GM19468 (cell line): ENCODE measurements at regions not wholly inside any gene's neighbourhood (a gene's known extent, or its start where the extent isn't known, plus 50 kb on each side); places are given as distances from the start of the nearest gene placed in this dataset.
"Not testable (repeated sequence)": the region's sequence is repeated elsewhere in the genome, so short reads cannot be mapped to it uniquely, and the experiment has no call there.

Experiments used
- ATAC-seq: cut with Tn5 transposase; IDR thresholded peaks from one replicate; pipeline ENCODE4 v1.9.1; 2021; ENCODE audit warnings: mild to moderate bottlenecking, moderate library complexity, moderate number of reproducible peaks; ENCODE audit not compliant: unreplicated experiment; ENCODE audit errors: extremely low read depth

DNA sequence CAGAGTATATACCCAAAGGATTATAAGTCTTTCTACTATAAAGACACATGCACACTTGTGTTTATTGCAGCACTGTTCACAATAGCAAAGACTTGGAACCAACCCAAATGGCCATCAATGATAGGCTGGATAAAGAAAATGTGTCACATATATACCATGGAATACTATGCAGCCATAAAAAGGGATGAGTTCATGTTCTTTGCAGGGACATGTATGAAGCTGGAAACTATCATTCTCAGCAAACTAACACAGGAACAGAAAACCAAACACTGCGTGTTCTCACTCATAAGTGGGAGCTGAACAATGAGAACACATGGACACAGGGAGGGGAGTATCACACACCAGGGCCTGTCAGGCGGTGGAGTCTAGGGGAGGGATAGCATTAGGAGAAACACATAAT is 281.7 kb upstream of the MEF2C start:
- not testable (repeated sequence) for ATAC-seq

DNA sequence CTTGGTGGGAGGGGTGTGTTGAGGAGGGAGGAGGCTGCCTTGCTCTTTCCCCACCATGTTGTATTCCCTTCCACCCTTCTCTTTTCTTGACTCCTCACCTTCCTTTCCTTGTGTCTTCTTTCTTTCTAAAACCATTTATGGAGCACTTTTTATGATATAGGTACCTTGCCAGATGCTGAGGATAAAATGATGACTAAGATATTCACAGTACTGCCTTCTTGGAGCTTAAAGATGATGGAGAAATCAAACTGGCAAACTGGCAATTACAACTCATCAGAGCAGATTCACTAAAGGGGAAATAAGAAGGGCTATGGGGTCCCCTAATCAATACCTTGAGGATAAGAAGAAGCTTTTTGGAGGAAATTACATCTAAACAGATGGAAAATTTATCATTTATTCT is 273.2 kb upstream of the MEF2C start:
- no peak for ATAC-seq

DNA sequence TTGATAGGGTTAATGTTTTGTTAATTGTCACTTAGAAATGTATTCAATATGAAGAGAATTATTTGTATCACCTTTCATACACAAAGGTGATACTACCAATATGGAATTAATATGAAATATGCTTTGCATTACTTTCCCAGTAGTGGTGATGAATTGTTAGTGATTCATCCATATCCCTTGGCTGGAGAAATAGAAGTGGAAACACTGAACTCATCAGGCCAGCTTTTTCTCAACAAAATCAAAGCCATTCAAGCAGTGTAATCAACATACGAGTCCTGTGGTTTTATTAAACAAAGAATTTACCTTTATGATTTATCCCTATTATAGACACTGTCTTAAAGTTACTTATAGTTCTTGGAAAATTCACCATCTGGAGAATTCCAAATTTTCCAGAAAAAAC is 264.0 kb upstream of the MEF2C start:
- ATAC-seq = no peak

DNA sequence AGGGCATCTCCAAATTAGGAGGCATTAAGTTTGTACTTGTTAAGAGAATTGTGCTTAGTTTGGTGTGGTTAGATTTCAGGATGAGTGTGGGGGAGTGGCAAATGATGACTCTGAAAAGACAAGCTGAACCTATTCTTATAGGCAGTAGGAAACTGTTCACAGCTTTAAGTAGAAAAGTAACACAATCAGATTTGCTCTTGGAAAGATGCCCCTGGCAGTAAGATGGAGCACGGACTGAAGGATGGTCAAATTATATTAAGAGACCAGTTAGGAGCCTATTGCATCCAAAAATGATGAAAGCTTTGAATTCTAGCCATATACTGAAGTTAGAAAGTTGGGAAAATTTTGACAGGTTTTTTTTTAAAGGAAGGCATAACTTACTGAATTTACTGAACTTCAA is 254.2 kb upstream of the MEF2C start:
- no peak for ATAC-seq

DNA sequence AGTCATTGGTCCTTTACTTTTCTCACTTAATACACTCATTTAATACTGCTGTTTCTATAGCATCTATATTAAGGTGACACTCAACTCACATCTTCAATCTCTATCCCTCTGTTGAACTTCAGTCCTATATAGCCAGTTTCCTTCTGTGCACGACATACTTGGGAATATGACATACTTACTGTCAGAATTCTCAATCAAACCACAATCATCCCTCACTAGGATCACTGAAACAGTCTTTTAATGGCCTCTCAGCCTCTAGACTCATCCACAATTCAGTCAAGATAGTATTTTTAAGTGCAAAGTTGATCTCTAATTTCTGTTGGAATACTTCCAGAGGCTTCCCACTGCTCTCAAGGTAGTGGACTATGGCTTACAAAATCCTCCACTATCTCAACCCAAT is 251.0 kb upstream of the MEF2C start:
- ATAC-seq = no peak

DNA sequence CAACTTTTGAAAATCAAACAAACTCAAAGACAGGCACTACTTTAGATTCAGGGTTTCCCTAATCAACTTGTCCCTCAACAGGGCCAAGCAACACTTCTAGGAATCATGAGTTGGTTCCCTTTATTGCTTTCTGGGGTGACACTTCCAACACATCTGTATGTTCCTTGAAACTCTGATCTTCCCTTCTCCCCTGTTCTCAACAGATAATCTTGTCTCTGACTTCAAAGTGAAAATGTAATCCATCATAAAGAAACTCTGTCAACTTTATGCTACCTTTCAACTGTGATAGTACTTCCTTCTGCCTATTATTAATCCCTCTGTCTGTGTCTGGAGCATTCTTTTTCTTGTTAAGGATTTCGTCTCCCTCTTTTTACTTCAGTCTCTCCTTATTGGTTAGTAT is 250.1 kb upstream of the MEF2C start:
- ATAC-seq = no peak

DNA sequence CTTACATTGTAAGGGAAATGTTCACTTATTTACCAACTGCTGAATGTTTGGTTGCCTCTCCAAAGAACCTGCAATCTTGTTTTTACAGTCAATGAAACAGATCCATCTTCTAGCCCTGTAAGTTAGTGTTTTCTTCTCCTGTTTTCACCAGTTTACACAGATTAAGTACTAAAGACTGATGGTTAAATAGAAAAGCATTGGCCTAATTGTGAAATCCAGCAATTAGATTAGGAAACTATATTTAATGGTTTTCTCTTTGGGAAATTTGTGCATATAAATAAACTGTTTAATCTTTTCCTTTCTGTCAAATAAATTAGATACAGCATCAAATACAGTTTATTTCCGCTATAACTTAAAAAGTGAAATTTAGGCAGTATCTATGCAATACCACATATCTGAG is 247.9 kb upstream of the MEF2C start:
- ATAC-seq = no peak

DNA sequence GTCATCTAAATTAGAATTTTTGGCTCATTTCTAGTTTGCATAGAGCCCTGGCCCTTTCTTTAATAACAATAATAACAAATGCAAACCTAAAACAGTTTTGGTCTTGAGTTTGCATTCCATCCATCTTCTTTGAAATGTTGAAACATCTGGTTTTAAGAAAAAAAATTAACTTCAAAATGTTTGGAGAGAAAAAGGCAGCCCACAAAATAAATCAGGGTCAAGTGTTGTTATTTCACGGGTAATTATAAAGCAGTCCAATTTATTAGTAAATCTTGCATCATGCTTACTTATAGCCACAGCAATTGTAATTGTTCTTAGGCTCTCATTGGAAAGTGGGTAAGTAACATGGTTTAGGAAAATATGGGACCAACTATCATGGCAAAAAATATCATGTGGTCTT is 247.0 kb upstream of the MEF2C start:
- ATAC-seq = no peak

DNA sequence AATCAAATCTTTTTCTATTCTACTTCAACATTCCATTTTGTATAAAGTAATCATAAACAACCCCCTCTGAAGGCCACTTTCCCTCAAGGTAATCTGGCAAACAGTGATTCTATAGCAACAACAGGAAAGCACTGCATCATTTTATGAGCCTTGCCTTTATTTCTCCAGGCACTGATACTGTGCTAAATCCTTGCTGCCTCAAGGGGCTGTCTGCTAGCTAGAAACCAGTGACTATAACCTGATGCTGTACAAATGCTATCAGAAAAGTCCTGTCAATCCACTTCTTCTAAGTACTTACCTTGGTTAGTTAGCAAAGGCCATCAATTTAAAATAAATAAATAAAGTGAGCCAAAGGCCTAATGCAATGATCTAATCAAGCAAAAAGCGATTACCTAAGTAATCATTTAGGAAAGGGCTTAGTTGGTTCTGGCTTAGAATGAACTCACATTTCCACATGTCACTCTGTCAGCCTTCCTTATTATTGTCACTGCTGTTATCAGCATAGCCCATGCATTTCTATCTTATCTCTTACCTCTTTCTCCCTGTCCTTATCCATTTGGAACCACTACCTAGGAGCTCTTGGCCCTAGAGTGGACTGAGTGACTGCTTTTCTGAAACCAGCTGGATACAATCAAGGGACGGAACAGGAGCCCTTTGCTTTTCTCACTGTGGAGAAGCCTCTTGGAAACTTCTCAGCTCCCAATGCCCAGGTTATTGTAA is 246.1 kb upstream of the MEF2C start:
- no peak for ATAC-seq

DNA sequence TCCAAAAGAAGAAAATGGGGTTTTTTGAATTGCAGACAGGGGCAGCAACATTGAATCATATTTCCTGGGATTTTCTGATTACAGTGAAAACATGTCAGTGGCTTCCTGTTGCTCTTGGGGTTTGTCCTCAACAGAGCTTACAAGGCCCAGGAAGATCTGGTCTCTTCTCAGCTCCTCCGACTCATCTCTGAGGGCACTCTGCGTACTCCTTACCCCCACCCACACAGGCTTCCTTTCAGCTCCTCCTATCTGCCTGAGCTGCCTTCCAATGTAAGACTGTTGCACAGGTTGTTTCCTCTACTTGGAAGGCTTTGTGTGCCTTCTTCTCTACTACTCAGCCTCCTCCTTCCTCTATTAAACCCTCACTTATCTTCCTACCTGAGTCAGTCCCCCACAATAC is 245.1 kb upstream of the MEF2C start:
- ATAC-seq = no peak

DNA sequence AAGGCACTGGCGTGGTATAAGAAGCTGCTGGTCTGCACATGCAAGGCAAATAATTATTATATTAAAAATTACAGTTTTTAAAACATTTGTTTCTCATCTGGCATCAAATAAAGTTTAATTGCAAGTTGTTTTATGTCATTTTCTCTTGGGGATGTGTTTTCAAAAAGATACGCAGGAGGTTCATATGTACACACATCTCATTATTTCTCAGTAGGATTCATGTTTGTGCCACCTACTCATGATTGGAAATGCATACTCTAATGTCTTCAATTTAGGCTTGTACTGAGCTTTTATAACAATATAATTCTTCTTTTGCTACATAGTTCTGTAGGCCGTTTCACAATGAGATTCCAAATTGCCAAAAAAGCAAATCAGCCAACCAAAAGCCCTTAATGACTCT is 244.2 kb upstream of the MEF2C start:
- no peak for ATAC-seq

DNA sequence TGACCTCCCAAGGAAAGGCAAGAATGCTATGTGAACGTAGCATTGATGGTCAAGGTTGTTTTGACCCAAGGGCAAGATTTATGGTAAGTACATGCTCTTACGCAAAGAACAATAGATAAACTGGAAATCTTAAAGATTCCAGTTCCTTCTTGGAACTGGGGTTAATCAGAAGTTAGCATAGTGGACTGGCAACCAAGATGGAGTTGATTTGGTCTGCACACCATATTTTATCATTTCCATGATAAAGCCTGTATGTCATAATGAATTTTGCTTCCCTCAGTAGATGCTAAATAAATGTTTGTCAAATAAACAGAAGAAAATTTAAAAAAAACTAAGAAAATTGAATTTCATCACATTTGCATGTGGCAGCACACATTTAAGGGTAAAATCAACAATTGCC is 242.4 kb upstream of the MEF2C start:
- no peak for ATAC-seq

DNA sequence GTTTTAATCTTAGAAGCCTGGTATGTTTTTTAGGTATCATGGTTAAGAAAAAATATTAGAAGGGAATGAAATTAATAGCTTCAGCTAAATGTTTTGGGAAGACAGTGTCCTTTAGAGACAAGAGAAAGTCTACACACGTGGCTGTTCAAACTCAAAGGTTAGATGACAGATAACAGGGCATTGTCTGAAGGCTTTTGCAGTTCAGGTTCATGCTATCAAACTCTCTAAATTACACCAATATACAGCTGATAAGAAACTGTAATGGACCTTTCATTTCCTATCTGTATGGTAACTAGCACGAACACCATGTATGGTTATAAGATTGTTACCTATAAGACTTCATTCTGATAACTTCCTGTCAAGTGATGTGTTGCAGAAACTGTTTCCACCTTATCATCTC is 240.6 kb upstream of the MEF2C start:
- ATAC-seq = no peak

DNA sequence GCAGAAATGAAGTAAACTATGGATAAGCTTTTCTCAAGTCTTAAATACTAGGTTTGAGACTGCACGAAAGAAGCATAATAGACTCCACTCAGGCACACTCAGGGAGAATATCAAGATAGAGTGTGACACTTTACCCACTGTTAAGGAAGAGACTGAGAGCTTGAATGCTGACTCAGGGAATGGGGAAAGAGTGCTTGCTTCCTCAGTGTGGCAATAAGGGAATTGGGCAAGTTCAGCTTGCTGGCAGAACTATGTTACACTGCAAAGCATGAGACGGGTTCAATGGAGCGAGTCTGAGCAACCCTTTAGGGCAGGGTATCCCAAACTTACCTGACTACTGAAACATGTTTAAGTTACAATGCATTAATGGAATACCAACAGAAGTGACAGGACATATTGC is 237.7 kb upstream of the MEF2C start:
- ATAC-seq = no peak

DNA sequence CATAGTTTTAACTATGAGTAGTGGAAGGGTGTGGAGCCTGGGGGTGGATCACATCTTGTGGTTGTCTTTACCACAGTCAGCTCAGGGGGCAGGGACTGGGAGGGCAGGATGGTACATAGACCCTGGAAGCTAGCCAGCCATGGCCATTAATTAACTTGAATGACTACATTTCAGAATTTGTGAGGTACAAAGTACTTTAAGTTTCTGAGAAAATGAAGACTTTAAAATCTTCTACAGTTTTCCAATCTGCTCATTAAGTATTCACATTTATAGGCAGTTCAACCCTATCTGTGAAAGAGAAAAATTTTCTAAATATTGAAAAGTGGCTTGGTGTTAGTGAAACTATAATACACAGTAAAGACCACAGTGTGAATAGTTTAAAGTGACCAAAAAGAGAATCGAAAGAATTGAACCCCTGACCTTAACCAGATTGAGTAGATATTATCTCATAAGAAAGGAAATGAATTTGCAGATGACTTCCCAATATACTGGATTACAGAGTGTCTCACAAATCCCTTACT is 234.2 kb upstream of the MEF2C start:
- ATAC-seq = peak; percentile 69

DNA sequence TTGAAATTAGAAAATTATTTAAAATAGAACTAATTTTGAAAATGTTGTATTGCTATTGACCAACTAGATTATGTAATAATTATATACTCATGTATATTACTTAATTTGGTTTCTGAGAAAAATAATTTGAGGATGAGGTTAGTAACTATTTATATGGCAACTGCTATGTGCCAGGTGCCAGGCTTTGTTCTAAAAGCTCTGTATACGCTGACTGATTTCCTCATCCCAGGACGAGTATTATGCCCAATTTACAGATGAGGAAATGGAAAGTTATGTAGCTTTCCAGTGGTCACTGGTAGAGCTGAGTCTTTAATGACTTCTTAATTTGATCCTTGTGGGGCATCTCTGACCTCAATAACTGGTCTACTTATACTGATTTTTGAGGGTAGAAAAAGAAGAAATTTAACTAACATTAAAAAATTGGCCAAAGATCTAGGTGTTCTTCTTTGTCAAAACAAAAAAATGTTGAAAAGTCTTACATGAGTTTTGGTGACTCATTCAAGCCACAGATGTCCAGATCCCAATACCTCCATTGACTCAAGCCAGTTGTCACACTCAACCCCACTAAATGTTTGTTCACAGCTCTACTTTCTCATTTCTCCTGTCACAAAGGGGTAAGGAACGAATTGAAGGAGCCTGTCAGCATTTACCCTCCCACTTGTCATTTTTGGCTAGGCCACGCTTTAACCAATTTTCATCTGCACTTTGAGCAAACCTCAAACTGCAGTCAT is 228.1 kb upstream of the MEF2C start:
- ATAC-seq = no peak

DNA sequence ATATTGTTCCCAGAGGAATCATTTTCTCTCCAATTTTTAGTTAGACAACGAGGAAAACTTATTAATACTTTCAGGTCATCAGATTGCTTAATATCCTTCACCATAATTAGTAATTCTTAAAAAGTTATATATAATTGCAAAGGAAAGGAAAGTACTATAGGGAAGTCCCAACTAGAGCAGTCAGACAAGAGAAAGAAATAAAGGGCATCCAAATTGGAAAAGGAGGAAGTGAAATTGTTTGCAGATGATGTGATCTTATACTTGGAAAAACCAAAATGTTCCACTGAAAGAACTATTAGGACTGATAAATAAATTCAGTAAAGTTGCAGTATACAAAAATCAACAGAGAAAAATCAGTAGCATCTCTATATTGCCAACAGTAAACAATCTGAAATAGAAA is 223.5 kb upstream of the MEF2C start:
- ATAC-seq = no peak

DNA sequence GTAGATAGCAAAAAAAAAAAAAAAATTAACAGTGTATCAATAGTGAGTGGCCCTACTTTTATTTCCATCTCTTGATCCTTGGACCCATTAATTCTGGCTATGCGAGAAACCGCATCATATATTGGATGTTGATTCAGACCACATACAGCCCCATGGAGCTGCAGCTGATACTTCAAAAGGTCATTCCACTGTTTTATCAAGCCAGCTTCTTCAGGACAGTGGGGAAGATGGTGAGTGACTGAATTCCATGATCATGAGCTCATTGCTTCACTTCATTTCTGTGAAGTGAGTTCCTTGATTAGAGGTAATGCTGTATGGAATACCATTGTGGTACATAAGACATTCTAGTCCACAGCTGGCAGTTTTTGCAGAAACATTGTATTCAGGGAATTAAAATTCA is 222.9 kb upstream of the MEF2C start:
- ATAC-seq = no peak

DNA sequence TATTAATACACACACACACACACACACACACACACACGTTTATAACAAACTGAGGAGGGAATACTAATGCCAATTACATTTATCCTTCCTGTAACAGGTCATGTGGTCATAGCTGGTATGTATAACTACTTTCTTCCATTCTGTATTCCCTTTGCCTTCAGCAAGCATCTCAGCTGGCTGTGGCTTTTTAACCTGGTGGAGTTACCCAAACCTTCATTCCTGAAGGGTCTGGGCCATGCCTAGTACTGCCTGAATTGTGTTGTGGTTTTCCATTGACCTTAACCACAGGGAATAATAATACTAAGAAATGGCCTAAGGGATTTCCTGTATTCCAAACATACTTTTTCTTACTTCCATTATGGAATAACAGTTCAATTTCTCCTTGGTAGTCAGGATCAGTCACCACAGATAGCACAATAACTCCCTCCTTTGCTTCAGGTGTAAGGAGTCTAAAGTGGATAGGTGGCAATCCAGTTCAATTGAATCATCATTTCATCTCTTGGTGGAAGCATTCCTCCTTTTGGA is 222.2 kb upstream of the MEF2C start:
- ATAC-seq = no peak

DNA sequence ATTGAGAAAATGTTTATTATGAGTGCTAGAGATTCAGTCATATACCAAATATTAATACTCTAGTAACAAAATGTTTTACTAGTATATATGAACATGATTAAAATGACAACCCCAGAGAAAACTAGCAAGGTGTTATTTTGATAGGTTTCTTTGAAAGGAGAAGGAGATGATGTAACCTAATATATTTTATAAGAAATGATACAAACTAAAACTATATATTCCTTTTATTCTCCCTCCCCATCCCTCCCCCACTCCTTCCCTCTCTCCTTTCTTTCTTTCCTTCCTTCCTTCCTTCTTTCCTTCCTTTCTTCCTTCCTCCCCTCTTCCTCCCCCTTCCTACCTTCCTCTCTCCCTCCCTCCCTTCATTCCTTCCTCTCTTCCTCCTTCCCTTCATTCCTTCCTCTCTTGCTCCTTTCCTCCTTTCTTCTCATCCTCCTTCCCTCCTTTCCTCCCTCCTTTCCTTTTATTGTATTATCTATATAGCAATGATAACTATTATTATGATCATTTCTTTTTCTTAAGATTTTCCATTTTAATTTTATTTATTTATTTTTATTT is 215.3 kb upstream of the MEF2C start:
- ATAC-seq = no peak

DNA sequence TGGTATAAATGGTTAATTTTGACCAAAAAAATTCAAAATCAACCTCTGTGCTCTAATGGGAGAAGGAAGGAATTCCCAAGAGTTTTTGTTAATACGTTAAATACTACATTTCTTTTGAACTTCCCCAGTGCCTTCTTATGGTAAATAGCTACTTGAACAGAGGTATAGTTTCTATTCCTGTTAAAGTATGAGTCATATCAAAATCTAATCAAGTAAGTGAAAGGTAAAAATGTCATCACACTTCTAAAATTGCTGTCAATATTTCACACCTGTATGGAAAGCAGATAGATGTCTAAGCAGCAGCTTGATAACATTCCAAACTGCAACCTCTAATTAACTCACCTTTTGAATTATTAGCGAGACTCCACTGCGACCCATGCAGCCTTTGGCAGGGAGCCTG is 214.1 kb upstream of the MEF2C start:
- ATAC-seq = peak; percentile 68
